Urothelium cell line (cell line): ENCODE measurements at regions not wholly inside any gene's neighbourhood (a gene's known extent, or its start where the extent isn't known, plus 50 kb on each side); places are given as distances from the start of the nearest gene placed in this dataset.
"Not testable (repeated sequence)": the region's sequence is repeated elsewhere in the genome, so short reads cannot be mapped to it uniquely, and the experiment has no call there.

ENCODE experiments used
- DNase-seq: peaks from one replicate; pipeline ENCODE4 v3.0.0; 2011; ENCODE audit warnings: low spot score, mixed read lengths
- FAIRE-seq: peaks from 2 replicates; lab custom pipeline; 2011; peaks lifted over from hg19 to GRCh38; lab: Jason Lieb, UNC

DNA sequence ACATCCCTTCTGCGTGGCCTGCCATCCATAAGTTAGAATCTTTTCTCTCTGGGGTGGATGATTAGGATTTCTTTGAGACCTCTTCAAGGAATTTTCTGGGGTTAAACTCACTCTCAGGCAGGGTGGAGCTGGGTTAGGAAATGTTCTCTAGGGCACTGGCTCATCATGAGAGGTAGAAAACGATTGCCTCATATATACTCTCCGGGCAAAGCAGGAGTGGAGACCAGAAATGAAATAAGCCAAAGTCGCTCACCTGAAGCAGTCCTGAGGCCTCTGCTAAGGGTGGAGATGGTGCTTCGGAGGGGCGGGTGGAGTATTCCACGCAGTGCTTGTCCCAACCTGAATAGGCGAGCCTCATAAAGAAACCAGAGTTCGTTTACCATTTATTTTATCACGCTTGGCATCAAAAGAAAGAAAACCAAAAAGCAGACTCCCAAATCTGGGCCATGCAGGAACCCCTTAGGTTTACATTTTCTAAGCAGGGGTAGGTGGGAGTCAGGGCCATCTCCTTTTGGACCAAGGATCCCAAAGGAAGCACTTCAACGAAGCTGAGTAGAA lies 249.3 kb upstream of the MEIS1 start:
- DNase-seq (no peak), FAIRE-seq (no peak)

GRCh38 chr2:66177128-66177796 lies 257.7 kb upstream of the MEIS1 start:
- DNase-seq, FAIRE-seq: not testable (repeated sequence)

- DNase-seq (no peak), FAIRE-seq (no peak)
These were observed 260.4 kb upstream of the MEIS1 start for GRCh38 chr2:66174491-66174890.

- FAIRE-seq (no peak), DNase-seq (no peak)
These were observed 261.3 kb upstream of the MEIS1 start for GRCh38 chr2:66173645-66174044.

DNA sequence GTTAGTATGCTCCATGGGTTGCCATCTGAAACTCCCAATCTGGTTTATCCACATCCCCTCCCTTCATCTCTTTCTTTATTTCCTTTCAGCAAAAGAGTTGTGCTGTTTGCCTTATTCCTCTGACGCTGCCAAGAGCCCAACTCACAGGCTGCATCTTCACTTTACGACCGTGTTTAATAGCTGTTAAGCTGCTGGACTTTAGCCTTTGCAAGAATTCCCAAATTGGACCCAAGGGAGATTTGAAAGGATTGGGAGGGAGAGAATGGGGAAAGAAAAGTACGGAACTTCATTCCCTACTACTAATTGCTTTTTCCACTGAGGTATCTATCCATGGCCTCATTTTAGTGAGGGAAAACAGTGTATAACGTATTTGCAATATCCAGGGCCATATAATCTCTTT lies 263.4 kb upstream of the MEIS1 start:
- no peak for FAIRE-seq

GRCh38 chr2:66170744-66171330 lies 264.1 kb upstream of the MEIS1 start:
- DNase-seq (no peak), FAIRE-seq (no peak)

More for the DNA sequence above, 263.4 kb upstream of the MEIS1 start:
- no peak for DNase-seq

GRCh38 chr2:66169076-66169475 lies 265.8 kb upstream of the MEIS1 start:
- FAIRE-seq (no peak), DNase-seq (no peak)

GRCh38 chr2:66164470-66164869 lies 270.5 kb upstream of the MEIS1 start:
- DNase-seq, result no peak
- no peak for FAIRE-seq

DNA sequence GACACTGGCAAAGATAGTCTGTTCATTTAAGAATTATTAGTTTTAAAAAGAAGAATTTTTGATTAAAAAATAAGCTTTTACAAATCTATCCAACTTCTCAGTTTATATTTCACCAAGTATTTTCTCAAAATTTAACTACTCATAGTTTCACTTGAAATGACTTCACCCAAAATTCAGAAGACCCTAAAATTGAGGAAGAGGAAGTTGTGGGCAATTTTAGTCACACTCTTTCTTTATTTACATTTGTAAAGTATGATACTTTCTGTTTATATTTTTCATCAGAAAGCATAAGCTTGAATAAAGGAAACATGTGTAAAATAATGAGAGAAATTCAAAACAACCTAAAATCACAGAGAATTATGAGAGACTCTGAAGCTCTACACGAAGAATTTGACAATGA lies 278.8 kb upstream of the MEIS1 start:
- FAIRE-seq (no peak), DNase-seq (no peak)

DNA sequence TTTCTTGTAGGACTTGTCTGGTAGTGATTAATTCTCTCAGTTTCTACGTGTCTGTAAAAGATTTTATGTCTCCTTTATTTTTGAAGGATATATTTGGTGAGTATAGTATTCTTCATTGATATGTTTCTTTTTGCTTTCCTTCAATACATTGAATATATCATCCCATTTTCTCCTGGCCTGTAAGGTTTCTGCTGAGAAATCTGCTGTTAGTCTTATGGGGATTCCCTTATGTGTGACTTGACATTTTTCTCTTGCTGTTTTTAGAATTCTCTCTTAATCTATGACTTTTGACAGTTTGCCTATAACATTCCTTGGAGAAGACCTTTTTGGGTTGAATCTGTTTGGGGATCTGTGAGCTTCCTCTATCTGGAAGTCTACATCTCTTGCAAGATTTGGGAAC lies 281.0 kb upstream of the MEIS1 start:
- no peak for DNase-seq
- no peak for FAIRE-seq

- DNase-seq (no peak), FAIRE-seq (no peak)
These were observed 289.4 kb upstream of the MEIS1 start for GRCh38 chr2:66145490-66145889.

GRCh38 chr2:66144324-66144723 lies 290.6 kb upstream of the MEIS1 start:
- not testable (repeated sequence) for FAIRE-seq, DNase-seq

DNA sequence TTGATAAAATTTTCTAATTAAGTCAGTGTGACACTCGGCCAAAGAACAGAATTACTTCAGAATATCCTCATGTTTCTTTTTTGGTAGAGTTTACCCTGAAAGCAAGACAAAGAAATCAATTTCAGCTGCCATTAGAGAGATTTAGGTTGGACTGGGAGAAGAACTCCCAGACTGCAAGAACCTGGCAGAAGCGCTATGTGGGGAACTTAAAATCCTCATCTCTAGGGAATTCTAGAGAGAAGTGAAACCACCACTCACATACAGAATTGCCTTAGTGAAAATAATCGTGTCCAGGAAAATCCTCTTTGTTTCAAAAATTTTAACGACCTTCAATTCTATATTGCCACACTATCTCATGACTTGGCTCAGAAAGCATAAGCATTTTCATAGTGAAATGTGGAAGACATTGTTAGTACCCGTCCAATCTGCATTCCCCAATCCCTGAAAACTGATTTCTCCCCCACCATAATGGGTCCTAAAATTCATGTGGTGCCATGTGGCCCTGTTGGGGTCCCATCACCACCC lies 297.3 kb upstream of the MEIS1 start:
- no peak for FAIRE-seq
- no peak for DNase-seq

DNA sequence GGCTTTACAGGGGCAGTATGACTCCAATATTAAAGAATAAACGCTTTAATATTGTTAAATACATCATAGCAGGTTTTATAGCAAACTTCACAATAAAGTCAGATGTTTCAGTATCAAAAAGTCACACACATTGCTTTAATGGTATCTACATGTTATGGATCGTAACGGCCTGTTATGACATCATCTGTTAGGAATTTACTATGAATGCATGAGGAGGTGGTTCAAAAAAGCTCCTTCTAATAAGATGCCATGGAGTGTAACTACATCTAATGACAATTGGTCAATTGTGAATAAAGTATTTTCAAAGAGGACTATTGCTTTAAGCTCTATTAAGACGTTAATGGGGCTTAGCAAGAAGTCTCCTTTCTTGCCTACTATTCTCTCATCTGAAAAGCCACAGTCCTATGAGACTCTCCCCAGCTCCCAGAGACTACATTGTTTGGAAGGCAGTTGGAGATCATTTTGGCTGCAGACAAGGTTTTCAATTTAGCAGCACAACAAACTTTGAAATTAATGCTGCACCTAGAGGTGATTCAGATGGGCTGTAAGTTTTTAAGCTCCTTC lies 300.7 kb upstream of the MEIS1 start:
- DNase-seq, result no peak
- FAIRE-seq, result no peak

DNA sequence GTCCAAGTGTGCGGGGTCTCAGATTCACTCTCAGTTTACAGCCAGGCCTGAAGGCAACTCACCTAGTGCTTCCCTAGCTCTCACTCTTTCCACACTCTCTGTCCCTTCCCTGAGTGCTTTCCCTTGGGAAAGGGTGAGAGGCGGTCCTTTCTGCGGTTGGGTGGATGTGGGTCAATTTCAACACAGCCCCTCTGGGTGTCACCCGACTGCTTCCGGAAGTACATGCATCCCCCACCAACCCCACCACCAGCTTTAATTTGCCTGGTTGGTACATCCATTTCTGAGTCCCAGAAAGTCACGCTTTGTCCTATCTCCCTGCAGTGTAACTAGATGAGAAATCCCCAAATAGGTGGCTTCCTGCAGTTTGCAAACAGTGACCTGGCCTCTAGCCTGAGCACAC lies 307.3 kb upstream of the MEIS1 start:
- no peak for FAIRE-seq

DNA sequence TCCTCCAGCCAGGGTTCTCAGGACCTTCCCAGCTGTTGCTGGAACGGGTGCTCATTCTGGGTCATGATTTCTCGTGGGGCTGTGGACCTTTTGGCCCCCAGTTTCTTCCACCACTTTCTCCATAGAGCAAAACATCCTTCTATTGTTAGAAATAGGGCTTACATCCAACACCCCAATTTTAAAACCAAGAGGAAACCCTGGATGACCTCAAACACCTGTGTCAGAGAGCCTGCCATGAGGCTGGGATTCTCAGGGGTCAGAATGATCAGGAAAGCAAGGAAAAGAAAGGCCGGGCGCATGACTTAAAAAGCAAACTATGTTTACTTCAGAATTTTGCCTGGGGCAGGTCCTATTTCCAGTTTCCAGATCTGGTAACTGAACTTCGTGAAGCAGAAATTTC lies 307.9 kb upstream of the MEIS1 start:
- FAIRE-seq (no peak), DNase-seq (no peak)

More for the DNA sequence above, 307.3 kb upstream of the MEIS1 start:
- DNase-seq, result no peak

DNA sequence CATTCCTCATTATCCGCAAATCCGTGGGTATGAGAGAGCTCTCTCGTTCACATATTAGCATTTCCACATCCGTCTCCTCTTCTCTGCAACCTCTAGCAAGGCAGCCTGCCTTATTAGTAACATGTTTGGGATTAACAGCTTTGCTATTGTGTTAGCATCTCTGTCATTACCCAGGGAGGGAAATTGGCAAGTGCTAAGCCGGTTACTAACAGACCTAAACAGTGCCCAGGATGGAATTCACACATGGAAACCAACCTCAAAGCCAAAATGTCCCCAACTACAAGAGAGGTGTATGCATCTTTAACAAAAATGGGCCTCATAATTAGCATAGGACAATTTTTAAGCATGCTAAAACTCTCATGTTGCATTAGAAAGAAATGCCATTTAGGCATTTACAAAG lies 309.0 kb upstream of the MEIS1 start:
- no peak for FAIRE-seq

GRCh38 chr2:66122516-66122915 lies 312.4 kb upstream of the MEIS1 start:
- FAIRE-seq (no peak), DNase-seq (no peak)

More for the DNA sequence above, 309.0 kb upstream of the MEIS1 start:
- no peak for DNase-seq

DNA sequence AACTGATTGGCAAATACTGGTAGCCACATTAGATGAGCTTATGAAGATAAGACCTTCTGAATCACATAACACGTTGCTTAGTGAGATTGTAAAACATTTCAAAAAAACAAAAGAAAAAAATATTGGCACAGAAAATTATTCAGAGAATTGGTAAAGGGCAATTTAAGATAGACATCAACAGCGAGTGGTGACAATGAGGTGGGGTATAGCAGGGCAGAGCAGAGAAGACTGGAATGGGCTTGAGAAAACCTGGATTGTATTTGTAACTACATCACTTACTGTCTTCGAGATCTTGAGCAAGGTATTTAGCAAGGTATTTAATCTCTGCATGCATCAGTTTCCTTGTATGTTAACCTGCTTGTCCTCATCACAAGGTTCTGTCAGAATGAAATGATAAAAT lies 313.0 kb upstream of the MEIS1 start:
- FAIRE-seq, result no peak
- no peak for DNase-seq

DNA sequence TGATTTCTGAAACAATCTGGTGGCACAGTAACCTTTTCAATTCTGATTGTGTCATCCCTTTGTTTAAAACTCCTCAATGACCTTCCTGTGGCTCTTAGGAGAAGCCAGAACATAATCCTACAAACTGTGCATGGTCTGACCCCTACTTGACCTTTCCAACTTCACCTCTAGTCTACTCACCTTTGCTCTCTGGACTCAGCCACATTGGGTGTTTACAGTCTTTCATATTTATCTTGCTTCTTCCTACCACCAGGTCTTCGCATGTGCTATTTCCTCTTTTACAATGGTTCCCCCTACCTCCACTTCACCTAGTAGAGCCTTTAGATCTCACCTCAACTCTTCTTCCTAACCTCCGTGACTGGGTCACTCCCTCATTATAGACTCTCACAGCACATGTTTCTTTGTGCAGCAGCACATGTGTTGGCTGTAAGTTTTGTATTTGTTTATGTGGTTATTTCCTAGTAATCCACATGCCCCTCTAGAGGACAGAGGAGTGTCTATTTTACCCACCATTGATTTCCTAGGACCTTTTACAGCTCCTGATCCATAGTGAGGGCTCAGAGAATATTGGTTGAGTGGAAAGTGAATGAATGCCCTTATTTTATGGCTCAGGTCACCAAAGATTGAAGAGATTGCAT lies 320.8 kb upstream of the MEIS1 start:
- DNase-seq (no peak), FAIRE-seq (no peak)

- DNase-seq (no peak), FAIRE-seq (no peak)
These were observed 323.2 kb upstream of the MEIS1 start for GRCh38 chr2:66111706-66112105.
